ENCODE measurements at regions not wholly inside any gene's neighbourhood (a gene's known extent, or its start where the extent isn't known, plus 50 kb on each side); places are given as distances from the start of the nearest gene placed in this dataset.
"Not testable (repeated sequence)": the region's sequence is repeated elsewhere in the genome, so short reads cannot be mapped to it uniquely, and the experiment has no call there.

GRCh38 chr10:3659203-3659917, 125.6 kb downstream of the KLF6 start:
- peaks cover 6% of the 10 kb centered on the region for H3K9me3 Mint-ChIP-seq
- no peak overlapping the region for H3K4me3 Mint-ChIP-seq
- peaks cover 16% of the 10 kb centered on the region for H3K4me1 Mint-ChIP-seq (ENCODE audit: low read depth)
- peaks cover 12% of the 10 kb centered on the region for H3K27me3 Mint-ChIP-seq (ENCODE audit: low read depth)
- no peak overlapping the region for H3K27ac Mint-ChIP-seq
- peaks cover 2% of the 10 kb centered on the region for H3K36me3 Mint-ChIP-seq (ENCODE audit: low read depth)

DNA sequence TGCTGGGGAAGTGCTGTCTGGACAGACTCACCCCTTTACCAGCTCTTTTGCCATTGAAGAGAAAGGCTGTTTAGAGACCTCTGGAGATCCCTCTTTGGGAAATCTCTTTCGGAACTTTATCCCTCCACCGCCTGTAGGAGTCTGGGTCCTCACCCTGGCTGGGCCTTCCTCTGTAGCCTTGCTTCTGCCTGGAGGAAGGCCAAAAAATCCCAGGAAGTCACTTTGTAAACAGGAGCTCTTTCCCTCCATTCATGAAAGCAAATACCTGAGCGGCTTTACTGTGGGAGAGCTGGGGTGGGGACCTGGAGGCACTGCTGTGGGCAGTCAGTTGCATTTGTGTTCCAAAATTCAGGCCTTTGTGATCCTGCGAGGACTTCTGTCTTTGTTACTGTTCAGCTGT, 126.2 kb downstream of the KLF6 start:
- H3K27ac Mint-ChIP-seq = no peak overlapping the region
- peaks cover 16% of the 10 kb centered on the region for H3K4me1 Mint-ChIP-seq (ENCODE audit: low read depth)
- no peak overlapping the region for H3K4me3 Mint-ChIP-seq

GRCh38 chr10:3656214-3656613, 128.8 kb downstream of the KLF6 start:
- H3K4me1 Mint-ChIP-seq (ENCODE audit: low read depth) = peaks cover 20% of the 10 kb centered on the region
- peaks cover 24% of the 10 kb centered on the region for H3K27me3 Mint-ChIP-seq (ENCODE audit: low read depth)
- H3K4me3 Mint-ChIP-seq = no peak overlapping the region
- H3K36me3 Mint-ChIP-seq (ENCODE audit: low read depth) = peaks cover 2% of the 10 kb centered on the region
- peaks cover 2% of the 10 kb centered on the region for H3K9me3 Mint-ChIP-seq
- no peak overlapping the region for H3K27ac Mint-ChIP-seq

More for the DNA sequence above, 126.2 kb downstream of the KLF6 start:
- Mint-ChIP-seq H3K36me3 (ENCODE audit: low read depth) (peaks cover 2% of the 10 kb centered on the region), H3K27me3 (ENCODE audit: low read depth) (peaks cover 13% of the 10 kb centered on the region), H3K9me3 (peaks cover 6% of the 10 kb centered on the region)

- no peak overlapping the region for H3K4me3 Mint-ChIP-seq
- peak overlapping the region; percentile 60 for H3K27ac Mint-ChIP-seq
- peaks cover 2% of the 10 kb centered on the region for H3K36me3 Mint-ChIP-seq (ENCODE audit: low read depth)
- H3K27me3 Mint-ChIP-seq (ENCODE audit: low read depth) = peaks cover 30% of the 10 kb centered on the region
- H3K4me1 Mint-ChIP-seq (ENCODE audit: low read depth) = peaks cover 20% of the 10 kb centered on the region
- H3K9me3 Mint-ChIP-seq = no peaks in the 10 kb centered on the region
These were observed 129.5 kb downstream of the KLF6 start for GRCh38 chr10:3655528-3655927.

GRCh38 chr10:3654980-3655379, 130.0 kb downstream of the KLF6 start:
- H3K9me3 Mint-ChIP-seq = no peaks in the 10 kb centered on the region
- no peak overlapping the region for H3K27ac Mint-ChIP-seq
- peaks cover 20% of the 10 kb centered on the region for H3K4me1 Mint-ChIP-seq (ENCODE audit: low read depth)

DNA sequence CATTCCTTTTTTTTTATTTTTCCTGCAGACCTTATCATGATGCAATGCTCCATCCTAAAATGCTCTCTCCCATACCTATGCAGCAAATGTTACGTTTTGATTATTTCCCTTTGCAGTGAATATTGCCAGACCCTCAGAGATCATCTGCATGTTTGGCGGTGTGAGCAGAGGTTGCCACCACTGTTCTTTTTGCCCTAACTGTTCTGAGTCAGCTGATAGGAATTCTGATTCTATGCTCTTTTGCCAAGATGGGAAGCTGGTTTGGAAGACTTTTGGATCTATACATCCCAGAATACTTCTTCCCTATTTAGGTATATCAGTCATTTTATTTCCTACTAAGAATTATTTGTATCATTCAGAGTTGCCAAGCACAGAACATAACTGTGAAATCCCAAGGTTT, 130.5 kb downstream of the KLF6 start:
- no peak overlapping the region for H3K27ac Mint-ChIP-seq
- peaks cover 20% of the 10 kb centered on the region for H3K4me1 Mint-ChIP-seq (ENCODE audit: low read depth)

More at GRCh38 chr10:3654980-3655379, 130.0 kb downstream of the KLF6 start:
- H3K4me3 Mint-ChIP-seq = no peak overlapping the region
- peaks cover 2% of the 10 kb centered on the region for H3K36me3 Mint-ChIP-seq (ENCODE audit: low read depth)
- peaks cover 35% of the 10 kb centered on the region for H3K27me3 Mint-ChIP-seq (ENCODE audit: low read depth)

GRCh38 chr10:3653303-3653702, 131.7 kb downstream of the KLF6 start:
- Mint-ChIP-seq H3K27me3 (ENCODE audit: low read depth) (peaks cover 43% of the 10 kb centered on the region), H3K4me1 (ENCODE audit: low read depth) (peaks cover 20% of the 10 kb centered on the region), H3K4me3 (peak overlapping the region; percentile 36)
- H3K36me3 Mint-ChIP-seq (ENCODE audit: low read depth); H3K9me3 Mint-ChIP-seq; H3K27ac Mint-ChIP-seq: not testable (repeated sequence)

More for the DNA sequence above, 130.5 kb downstream of the KLF6 start:
- H3K27me3 Mint-ChIP-seq (ENCODE audit: low read depth) = peaks cover 37% of the 10 kb centered on the region
- H3K4me3 Mint-ChIP-seq = no peak overlapping the region
- no peaks in the 10 kb centered on the region for H3K9me3 Mint-ChIP-seq
- peaks cover 2% of the 10 kb centered on the region for H3K36me3 Mint-ChIP-seq (ENCODE audit: low read depth)

GRCh38 chr10:3652886-3653285, 132.1 kb downstream of the KLF6 start:
- H3K27ac Mint-ChIP-seq = peak overlapping the region; percentile 16
- H3K9me3 Mint-ChIP-seq = no peaks in the 10 kb centered on the region
- H3K4me3 Mint-ChIP-seq = peak overlapping the region; percentile 74
- peaks cover 43% of the 10 kb centered on the region for H3K27me3 Mint-ChIP-seq (ENCODE audit: low read depth)
- H3K4me1 Mint-ChIP-seq (ENCODE audit: low read depth) = peaks cover 20% of the 10 kb centered on the region
- H3K36me3 Mint-ChIP-seq (ENCODE audit: low read depth) = peaks cover 2% of the 10 kb centered on the region

DNA sequence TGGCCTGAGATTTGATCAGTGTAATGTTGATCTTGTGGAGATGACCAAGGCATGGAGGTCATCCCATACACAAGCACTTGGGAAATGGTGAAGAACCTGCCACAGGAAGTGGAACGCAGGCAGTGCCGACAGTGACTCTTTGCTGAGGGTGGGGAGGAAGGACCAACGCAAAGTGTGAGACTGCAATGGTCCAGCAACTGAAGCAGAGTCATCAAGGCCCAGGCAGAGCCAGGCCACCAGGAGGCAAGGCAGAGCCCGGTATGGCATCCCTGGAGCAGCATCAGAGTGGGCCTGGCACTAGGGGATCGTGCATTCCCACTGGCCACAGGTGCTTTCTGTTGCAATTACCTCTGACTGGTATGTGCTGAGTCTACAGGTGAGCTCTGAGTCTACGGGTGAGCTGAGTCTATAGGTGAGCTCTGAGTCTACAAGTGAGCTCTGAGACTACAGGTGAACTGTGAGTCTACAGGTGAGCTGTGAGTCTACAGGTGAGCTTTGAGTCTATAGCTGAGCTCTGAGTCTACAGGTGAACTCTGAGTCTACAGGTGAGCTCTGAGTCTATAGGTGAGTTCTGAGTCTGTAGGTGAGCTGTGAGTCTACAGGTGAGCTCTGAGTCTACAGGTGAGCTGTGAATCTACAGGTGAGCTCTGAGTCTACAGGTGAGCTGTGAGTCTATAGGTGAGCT, 132.9 kb downstream of the KLF6 start:
- Mint-ChIP-seq H3K27me3 (ENCODE audit: low read depth) (peaks cover 43% of the 10 kb centered on the region), H3K4me1 (ENCODE audit: low read depth) (peaks cover 20% of the 10 kb centered on the region), H3K36me3 (ENCODE audit: low read depth) (peaks cover 2% of the 10 kb centered on the region), H3K9me3 (no peaks in the 10 kb centered on the region), H3K27ac (no peak overlapping the region), H3K4me3 (no peak overlapping the region)

DNA sequence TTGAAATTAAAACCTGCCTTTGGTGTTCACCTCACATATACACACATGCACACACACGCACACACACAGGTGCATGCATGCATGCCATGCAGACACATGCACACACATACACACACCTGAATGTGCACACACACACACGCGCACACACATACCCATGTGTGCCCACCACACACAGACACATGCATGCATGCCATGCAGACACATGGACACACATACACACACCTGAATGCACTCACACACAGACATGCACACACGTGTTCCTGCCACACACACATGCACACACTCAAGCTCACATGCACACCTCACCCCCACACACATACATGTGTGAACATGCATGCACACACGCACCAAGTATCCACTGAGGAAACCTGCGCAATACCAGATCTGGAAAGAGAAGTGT, 136.4 kb downstream of the KLF6 start:
- H3K27me3 Mint-ChIP-seq (ENCODE audit: low read depth) = peaks cover 52% of the 10 kb centered on the region
- no peaks in the 10 kb centered on the region for H3K9me3 Mint-ChIP-seq
- H3K27ac Mint-ChIP-seq = no peak overlapping the region
- no peaks in the 10 kb centered on the region for H3K36me3 Mint-ChIP-seq (ENCODE audit: low read depth)
- H3K4me3 Mint-ChIP-seq = no peak overlapping the region
- H3K4me1 Mint-ChIP-seq (ENCODE audit: low read depth) = peaks cover 4% of the 10 kb centered on the region

GRCh38 chr10:3648170-3648569, 136.8 kb downstream of the KLF6 start:
- peaks cover 3% of the 10 kb centered on the region for H3K4me1 Mint-ChIP-seq (ENCODE audit: low read depth)
- H3K4me3 Mint-ChIP-seq = no peak overlapping the region
- no peak overlapping the region for H3K27ac Mint-ChIP-seq
- peaks cover 54% of the 10 kb centered on the region for H3K27me3 Mint-ChIP-seq (ENCODE audit: low read depth)
- no peaks in the 10 kb centered on the region for H3K9me3 Mint-ChIP-seq
- H3K36me3 Mint-ChIP-seq (ENCODE audit: low read depth) = no peaks in the 10 kb centered on the region

DNA sequence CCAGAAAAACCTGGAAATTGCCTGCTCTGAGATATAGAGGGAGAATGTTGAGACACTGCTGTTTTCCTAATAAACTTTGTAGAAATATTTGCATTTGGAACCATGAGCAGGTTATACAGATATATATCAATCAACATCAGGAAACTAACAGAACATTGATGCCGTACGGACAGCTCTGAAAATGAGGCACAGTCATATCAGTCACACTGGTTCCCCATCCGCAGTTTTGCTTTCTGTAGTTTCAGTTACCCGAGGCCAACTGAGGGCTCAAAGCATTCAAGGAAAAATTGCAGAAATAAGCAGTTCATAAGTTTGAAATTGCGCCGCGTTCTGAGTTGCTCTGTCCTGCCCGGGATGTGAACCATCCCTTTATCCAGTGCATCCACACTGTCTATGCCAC, 137.9 kb downstream of the KLF6 start:
- Mint-ChIP-seq H3K27ac (no peak overlapping the region), H3K27me3 (ENCODE audit: low read depth) (peaks cover 57% of the 10 kb centered on the region), H3K9me3 (no peaks in the 10 kb centered on the region), H3K4me1 (ENCODE audit: low read depth) (no peaks in the 10 kb centered on the region), H3K36me3 (ENCODE audit: low read depth) (no peaks in the 10 kb centered on the region), H3K4me3 (no peak overlapping the region)

DNA sequence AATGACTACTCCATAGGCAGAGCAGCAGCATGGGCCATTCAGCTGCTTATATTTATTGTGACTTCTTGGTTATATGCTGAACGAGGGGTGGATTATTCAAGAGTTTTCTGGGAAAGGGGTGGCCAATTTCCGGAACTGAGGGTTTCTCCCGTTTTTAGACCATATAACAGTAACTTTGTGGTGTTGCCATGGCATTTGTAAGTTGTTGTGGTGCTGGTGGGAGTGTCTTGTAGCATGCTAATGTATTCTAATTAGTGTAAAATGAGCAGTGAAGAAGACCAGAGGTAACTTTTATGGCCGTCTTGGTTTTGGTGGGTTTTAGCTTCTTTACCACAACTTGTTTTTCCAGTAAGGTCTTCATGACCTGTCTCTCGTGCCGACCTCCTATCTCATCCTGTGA, 139.6 kb downstream of the KLF6 start:
- no peaks in the 10 kb centered on the region for H3K9me3 Mint-ChIP-seq
- peaks cover 51% of the 10 kb centered on the region for H3K27me3 Mint-ChIP-seq (ENCODE audit: low read depth)
- H3K4me3 Mint-ChIP-seq = no peak overlapping the region
- H3K4me1 Mint-ChIP-seq (ENCODE audit: low read depth) = no peaks in the 10 kb centered on the region
- no peaks in the 10 kb centered on the region for H3K36me3 Mint-ChIP-seq (ENCODE audit: low read depth)
- H3K27ac Mint-ChIP-seq = no peak overlapping the region

DNA sequence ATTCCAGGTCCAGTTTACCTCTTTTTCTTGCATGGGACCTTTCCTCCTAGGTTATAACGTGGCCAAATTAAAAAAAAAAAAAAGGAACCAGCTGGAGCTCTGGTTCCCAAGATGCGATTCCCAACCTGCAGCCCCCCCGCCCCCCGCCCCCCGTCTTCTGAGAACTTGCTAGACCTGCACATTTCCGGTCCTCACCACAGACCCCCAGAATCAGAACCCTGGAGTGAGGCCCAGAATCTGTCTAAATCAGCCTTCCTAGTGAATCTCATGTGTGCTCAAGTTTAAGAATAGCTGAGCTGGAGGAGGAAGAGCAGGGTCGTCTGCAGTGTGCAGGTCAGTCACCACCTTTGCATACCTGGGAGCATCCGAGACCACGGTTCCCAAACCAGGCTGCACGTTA, 144.2 kb downstream of the KLF6 start:
- no peaks in the 10 kb centered on the region for H3K36me3 Mint-ChIP-seq (ENCODE audit: low read depth)
- H3K9me3 Mint-ChIP-seq = no peaks in the 10 kb centered on the region
- H3K27ac Mint-ChIP-seq = no peak overlapping the region
- H3K4me3 Mint-ChIP-seq = no peak overlapping the region
- H3K4me1 Mint-ChIP-seq (ENCODE audit: low read depth) = no peaks in the 10 kb centered on the region
- H3K27me3 Mint-ChIP-seq (ENCODE audit: low read depth) = peaks cover 37% of the 10 kb centered on the region

- no peaks in the 10 kb centered on the region for H3K36me3 Mint-ChIP-seq (ENCODE audit: low read depth)
- H3K4me3 Mint-ChIP-seq = no peak overlapping the region
- H3K4me1 Mint-ChIP-seq (ENCODE audit: low read depth) = no peaks in the 10 kb centered on the region
- H3K27ac Mint-ChIP-seq = no peak overlapping the region
- no peaks in the 10 kb centered on the region for H3K9me3 Mint-ChIP-seq
- peaks cover 36% of the 10 kb centered on the region for H3K27me3 Mint-ChIP-seq (ENCODE audit: low read depth)
These were observed 145.5 kb downstream of the KLF6 start for GRCh38 chr10:3639546-3639945.
